ENCODE measurements at regions not wholly inside any gene's neighbourhood (a gene's known extent, or its start where the extent isn't known, plus 50 kb on each side); places are given as distances from the start of the nearest gene placed in this dataset.

- TF ChIP-seq POLR2A (IDR thresholded peaks at IDR 0.05; ENCODE audit: low read length) = no peak
- no peak for TF ChIP-seq GATA1 (IDR thresholded peaks at IDR 0.05; ENCODE audit: low read depth, low read length)
Observed at GRCh38 chr12:102653406-102653805, 173.0 kb upstream of the IGF1 start.

Data from erythroblast (primary cell).